Stimulated activated CD4-positive, alpha-beta T cell treated with anti-CD3 and anti-CD28 coated beads, Interleukin-12 subunit alpha, Interleukin-12 subunit beta, amount 100 ng/mL, for 48 hours (primary cell): ENCODE measurements at regions not wholly inside any gene's neighbourhood (a gene's known extent, or its start where the extent isn't known, plus 50 kb on each side); places are given as distances from the start of the nearest gene placed in this dataset.
"Not testable (repeated sequence)": the region's sequence is repeated elsewhere in the genome, so short reads cannot be mapped to it uniquely, and the experiment has no call there.

Source experiments
- DNase-seq, 3 donors: peaks; one replicate each; pipeline ENCODE4 v3.0.0-alpha.2; 2020; ENCODE audit warnings: low read depth in 2 of 3, low spot score in 1 of 3

DNA sequence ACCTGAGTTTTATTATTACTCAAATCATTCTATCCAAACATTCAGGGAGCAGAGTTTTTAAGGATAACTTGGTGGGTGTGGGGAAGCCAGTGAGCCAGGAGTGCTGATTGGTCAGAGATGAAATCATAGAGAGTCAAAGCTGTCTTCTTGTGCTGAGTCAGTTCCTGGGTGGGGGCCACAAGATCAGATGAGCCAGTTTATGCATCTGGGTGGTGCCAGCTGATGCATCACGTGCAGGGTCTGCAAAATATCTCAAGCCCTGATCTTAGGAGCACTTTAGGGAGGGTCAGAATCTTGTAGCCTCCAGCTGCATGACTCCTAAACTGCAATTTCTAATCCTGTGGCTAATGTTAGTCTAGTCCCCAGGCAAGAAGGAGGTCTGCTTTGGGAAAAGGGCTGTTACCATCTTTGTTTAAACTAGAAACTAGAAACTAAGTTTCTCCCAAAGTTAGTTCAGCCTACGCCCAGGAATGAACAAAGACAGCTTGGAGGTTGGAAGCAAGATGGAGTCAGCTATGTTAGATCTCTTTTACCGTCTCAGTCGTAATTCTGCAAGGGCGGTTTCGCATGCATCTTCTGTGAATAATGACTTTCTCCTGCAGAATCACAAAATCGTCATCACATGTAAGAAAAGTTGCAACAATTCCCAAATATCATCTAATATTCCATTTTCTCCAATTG, 97.5 kb downstream of the ZNF664 start:
- DNase-seq: not testable (repeated sequence)

DNA sequence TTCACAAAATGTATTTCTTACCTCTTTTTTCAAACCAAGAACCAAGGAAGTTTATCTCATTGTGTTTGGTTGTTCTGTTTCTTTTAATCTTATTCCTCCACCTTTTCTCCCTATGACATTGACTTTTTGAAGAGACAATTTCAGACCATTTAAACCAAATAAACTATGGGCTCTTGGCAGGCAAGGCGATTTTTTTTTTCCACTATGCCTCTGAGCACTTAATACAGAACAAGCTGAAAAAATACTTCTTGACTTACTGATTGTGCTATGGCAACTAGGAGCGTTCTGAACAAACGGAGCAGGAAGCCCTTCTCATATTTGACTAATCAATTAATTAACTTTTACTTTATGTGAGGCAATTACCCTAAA, 98.0 kb downstream of the ZNF664 start:
- no peak for DNase-seq

DNA sequence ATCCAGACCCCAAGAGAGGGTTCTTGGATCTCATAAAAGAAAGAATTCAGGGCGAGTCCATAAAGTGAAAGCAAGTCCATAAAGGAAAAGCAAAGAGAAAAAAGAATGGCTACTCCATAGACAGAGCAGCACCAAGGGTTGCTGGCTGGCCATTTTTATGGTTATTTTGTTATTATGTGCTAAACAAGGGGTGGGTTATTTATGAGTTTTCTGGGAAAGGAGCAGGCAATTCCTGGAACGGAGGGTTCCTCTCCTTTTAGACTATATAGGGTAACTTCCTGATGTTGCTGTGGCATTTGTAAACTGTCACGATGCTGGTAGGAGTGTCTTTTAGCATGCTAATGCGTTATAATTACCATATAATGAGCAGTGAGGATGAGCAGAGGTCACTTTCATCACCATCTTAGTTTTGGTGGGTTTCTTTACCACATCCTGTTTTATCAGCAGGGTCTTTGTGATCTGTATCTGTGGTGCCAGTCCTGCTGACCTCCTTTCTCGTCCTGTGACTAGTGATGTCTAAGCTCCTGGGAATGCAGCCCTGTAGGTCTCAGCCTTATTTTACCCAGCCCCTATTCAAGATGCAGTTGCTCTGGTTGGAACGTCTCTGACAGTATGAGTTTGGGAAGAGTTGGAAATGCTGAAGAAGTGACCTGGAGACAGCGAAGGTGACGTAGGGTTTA, 100.5 kb downstream of the ZNF664 start:
- no peak for DNase-seq

DNA sequence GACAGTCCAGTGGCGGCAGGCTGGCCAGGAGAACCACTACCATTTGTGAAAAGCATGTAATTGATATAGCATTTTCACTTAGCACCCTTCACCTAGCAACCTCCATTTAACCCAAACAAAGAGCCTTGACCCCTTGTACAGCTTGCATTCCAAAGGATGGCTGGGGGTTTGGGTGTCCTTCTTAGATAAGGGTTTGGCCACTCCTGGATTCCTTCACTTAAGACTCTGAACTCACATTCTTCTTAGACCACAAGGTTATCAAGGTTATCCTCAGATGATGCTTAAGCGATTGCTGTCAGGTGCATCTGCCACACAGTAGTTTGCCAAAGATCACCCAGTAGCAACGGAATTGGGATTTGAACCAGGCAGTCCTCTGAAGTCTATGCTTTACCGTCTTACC, 102.8 kb downstream of the ZNF664 start:
- DNase-seq: no peak

DNA sequence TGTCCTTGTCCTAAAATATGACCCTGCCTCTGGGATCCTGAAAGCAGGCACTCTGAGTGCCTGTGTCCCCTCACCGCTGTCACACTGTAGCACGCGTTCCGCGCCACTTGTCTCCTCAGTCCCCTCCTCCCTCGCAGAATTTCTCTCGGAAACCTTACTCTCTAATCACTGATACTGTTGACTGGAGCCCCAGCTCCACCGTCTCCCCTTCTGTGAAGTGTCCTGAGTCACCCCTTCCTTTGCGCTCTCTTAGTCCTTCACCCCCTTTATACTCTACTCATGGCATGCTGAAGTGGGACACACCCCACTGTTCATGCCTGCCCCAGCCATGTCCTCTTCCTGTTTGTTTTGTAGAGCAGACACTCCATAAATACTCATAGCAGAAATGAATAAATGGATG, 104.7 kb downstream of the ZNF664 start:
- no peak for DNase-seq

DNA sequence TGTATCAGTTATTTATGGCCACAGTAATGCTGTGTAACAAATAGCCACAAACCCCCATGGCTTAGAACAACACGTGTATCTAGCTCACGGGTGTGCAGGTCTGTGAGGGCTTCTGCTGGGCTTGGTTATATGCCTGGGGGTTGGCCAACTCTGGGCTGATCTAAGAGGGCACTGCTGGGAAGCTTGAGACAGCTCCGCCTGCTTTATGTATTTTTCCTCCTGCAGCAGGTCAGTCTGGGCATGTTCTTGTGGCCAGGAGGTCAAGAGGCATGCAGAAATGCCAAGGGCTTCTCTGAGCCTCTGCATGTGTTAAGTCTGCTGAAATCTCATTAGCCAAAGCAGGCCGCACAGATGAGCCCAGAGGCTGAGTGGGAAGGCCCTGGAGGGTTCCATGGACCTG, 105.8 kb downstream of the ZNF664 start:
- no peak for DNase-seq

DNA sequence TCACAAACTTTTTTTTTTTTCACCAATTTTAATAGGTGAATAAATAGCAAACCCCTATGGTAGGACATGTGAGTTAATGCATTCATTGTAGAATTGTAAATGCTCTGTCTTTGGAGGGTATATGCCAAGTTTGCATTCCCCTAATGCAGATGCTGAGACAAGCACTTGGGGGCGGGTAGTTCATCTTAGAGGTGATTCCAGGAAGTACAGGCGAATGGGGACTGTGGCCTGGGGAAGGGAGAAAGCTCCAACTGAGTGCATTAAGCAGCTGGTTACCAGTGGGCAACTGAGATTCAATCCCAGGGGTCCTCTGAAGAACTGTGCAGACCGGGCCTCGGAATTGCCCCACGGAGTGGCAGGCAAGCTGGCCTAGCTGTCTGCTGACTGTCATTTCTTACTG, 107.6 kb downstream of the ZNF664 start:
- no peak for DNase-seq

DNA sequence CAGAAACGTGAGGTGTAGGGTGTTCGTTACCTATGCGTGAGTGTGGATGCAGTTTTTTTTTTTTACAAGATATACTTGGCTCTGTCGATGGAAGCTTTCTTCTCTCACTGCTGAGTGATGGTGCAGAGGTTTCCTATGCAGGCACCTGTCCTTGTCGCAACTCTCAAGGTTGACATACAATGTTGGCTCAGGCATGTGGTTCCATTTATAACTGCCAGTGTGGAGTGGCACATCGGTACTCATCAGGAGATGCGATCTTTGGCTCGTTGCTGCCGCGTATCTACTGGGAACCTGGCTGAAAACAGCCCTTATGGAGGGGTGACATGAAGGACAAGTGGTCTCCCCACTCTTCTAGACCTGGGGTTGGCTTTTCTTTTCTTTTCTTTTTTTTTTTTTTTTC, 109.0 kb downstream of the ZNF664 start:
- DNase-seq: no peak

DNA sequence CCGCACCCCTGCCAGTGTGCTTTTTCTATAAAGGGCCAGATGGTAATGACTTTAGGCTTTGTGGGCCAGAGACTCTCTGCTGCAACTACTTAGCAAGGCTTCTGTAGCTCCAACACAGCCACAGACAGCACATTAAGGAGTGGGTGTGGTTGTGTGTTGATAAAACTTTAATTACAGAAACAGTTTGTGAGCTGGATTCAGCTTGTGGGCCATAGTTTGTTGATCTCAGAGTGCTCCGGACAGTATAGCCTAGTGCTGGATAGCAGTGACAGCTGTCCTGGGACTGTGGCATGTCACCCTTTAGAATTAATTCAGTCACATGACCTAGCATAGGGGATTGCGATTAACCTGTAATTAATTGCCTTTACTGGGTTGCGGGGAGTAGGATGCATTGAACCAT, 109.7 kb downstream of the ZNF664 start:
- DNase-seq: no peak

DNA sequence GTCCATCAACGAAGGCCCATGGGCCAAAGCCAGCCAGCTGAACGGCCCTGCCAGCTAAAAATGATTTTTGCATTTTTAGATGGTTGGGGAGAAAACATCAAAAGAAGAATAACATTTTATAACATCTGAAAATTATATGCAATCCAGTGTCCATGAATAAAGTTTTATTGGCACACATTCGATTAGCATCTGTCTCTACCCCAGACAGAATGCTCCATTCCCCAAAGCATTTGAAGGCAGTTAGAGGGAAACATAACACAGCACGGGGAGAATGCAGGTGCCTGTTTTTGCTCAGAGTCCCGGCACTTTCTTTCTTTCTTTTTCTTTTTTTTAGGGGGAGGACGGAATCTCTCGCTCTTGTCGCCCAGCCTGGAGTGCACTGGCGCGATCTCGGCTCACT, 110.7 kb downstream of the ZNF664 start:
- no peak for DNase-seq

DNA sequence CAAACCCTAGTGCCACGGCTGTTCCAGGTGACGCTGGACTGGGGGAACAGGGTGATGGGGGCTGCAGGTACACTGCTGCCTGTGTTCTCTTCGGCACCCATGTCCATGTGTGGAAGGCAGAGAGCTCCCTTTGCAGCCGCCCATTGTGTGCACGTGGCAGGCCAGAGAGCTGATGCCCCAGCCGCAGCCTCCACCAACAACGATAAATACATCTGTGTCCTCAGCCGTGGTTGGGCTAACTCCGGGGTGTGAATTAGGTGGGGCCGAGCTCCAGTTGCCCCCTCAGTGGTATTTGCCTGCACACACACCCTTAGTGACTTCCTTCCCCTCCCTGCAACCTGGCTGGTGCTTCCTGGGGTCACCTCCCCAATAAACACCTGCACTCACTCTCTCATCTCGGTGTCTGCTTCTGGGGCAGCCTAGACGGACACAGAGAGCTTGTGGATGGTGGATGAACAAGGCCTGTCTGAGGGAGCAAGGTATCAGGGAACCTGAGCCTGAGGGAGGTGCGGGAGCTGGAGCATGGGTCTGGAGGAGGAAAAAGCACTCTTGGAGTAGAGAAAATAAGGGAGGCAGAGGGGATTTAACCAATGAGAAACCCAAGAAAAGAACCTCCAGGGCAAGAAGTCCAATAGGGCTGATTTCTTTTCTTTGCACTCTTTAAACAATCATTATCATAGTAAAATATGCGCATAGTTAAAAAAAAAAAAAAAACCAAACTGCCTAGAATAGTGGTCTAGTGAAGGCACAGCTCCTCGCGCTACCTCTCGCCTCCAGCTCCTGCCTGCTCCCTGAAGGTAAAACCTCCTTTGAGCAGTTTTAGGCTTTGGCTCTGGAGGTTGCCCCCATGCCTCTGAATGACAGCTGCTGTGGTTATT, 112.6 kb downstream of the ZNF664 start:
- no peak for DNase-seq

DNA sequence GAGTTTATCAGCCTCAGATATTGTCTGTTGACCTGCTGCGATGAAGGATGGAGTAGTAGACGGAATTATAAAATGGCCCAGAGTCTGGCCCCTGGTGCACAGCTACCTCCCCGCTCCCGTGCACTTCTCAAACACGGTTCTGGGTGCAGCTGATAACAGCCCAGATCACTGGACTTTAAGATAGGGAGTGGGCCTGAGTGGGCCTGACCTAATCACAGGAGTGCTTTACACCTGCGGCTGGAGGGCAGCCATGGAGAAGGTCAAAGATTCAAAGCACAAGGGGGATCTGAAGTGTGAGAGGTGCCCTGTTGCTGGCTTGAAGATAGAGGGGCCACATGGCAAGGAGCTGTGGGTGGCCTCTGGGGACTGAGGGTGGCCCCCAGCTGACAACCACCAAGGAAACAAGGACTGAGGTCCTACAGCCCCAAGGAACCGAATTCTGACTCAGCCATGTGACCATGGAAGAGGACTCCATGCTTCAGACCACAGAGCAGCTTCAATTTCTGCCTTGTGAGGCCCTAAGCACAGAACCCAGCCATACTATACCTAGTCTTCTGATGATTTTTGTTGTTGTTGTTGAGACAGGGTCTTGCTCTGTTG, 113.4 kb downstream of the ZNF664 start:
- DNase-seq: no peak

DNA sequence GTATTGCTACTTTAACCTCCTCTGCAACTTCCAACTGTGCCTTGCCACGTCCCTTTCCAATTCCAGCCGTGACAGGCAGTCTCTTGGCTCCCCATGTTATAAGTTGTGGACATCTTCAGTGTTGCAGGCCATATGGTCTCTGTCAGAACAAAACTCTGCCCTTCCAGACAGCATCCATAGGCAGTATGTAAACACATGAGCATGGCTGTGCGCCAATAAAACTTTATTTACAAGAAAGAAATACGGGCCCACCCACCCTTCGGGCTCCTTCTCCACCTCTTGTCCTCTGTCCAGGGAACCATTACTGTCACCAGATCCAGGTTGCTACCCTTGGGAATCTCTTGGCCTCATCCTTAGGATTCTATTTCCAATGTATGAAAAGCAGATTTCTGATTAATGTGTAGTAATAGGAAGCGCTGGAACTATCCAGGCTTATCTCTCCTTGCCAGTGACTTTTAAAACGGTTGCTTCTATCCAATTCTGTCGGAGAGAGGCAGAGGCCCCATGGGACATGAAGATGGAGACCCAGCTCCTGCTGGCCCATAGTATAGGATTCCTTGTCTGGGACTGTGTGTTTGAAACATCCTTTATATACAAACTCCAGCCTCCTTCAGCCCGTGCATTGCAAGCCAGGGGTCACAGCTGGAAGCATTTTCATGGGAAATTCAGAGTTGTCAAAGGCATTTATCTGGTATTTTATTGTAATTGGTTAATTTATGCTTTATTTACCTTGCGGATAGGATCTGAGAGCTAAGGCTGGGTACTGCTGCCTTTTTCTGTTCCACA, 114.4 kb downstream of the ZNF664 start:
- DNase-seq: no peak

DNA sequence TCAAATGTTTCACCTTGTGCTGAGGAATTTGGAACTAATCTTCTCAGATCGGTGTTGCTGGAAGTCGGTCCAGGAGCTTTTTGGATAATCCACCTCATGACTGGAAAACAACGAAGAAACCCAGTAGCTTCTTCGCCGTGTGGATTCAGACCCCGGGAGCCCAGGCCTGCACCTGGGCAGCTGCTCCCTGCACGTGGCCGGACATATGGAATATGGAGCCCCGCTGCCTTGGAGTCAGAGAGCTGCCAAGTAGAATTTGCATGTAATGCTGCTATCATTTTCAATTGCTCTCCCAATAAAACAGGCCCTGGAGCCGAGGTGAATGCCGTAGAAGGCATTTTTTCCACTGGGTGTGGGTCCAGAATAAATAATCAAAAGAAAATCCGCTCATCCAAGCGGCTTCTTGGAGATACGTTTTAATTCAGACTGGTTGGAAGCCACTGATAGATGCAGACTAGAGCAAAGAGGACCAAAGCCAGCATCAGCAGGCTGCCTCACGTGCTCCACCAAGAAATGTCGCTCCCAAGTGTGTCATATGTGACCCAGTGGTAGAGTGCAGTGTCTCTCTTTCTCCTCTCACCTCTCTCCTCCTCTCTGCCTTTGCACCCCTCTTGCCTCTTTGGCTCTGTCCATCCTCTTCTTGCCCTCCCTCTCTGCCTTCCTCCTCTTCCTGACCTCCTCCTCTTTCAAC, 115.3 kb downstream of the ZNF664 start:
- DNase-seq: no peak

DNA sequence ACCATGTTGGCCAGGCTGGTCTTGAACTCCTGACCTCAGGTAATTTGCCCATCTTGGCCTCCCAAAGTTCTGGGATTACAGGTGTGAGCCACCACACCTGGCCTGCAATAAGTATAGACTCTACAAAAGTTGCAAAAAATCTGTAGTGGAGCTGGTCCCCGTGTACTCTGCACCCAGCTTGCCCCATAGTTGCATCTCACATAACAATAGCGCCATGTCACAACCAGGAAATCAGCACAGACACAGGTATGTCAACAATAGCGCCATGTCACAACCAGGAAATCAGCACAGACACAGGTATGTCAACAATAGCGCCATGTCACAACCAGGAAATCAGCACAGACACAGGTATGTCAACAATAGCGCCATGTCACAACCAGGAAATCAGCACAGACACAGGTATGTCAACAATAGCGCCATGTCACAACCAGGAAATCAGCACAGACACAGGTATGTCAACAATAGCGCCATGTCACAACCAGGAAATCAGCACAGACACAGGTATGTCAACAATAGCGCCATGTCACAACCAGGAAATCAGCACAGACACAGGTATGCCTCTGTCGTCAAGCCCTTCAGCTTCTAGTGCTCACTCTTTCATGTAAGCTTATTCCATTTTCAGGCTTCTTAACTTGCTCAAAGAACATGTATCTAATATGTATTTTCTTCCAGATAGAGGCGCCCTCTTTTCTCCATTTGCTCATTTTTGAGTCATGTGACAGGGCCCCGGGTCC, 116.3 kb downstream of the ZNF664 start:
- not testable (repeated sequence) for DNase-seq

DNA sequence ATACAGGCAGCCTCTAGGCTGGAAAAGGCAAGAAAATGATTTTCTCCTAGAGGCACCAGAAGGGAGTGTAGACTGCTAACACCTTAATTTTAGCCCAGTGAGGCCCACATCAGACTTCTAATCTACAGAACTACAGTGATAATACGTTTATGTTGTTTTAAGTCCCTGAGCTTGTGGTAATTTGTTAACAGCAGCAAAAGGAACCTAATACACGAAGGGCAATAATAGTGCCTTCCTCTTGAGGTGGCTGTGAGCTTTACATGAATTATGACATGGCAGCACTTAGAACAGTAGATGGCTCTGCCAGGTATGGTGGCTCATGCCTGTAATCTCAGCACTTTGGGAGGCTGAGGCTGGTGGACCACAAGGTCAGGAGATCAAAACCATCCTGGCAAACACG, 118.8 kb downstream of the ZNF664 start:
- DNase-seq: no peak

DNA sequence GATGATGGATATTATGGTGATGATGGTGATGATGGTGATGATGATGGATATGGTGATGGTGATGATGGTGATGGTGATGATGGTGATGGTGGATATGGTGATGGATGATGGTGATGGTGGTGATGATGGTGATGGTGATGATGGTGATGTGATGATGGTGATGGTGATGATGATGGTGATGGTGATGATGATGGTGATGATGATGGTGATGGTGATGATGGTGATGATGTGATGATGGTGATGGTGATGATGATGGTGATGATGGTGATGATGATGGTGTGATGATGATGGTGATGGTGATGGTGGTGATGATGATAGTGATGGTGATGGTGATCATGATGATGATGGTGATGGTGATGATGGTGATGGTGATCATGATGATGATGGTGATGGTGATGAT, 119.5 kb downstream of the ZNF664 start:
- DNase-seq: not testable (repeated sequence)

DNA sequence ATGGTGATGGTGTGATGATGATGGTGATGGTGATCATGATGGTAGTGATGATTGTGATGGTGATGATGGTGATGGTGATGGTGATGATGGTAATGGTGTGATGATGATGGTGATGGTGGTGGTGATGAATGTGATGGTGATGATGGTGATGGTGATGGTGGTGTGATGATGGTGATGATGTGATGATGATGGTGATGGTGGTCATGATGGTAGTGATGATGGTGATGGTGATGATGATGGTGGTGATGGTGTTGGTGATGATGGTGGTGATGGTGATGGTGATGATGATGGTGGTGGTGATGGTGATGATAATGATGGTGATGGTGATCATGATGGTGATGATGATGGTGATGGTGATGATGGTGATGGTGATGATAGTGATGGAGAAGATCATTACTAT, 120.3 kb downstream of the ZNF664 start:
- DNase-seq: no peak

DNA sequence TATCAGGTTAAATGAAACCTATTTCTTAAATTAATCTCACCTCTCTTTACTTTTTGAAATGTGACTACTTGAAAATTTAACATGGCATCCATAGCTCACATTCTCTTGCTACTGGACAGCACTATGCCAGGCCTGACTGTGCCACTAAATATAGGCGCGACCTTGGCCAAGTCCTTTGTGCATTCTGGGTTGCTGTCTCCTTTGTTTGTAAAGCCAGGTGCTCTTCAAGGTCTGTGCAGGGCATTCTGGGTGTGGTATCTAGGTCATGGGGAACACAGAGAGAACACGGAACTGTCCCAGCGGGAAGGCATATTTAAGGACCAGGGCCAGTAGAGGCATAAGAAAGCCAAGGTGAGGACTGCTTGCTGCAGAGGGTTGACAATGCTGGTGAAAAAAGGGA, 121.2 kb downstream of the ZNF664 start:
- no peak for DNase-seq

DNA sequence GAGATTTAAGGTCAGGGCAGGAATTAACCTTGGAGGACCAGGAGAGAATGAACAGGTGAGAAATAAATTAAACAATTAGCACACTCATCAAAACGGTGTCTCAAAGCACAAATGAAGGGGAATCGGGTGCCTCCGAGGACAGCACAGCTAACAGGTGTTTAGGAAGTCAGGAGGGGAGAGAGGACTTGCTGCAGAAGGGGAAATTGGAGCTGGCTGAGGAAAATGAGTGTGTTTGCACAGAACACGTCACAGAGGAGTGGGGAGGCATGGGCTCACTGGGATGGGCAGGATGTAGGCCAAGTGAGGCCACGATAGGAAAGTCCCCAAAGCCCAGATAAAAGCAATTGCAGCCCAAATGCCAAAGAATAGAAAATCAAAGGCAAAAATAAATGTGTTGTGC, 121.7 kb downstream of the ZNF664 start:
- no peak for DNase-seq
